ENCODE measurements at regions not wholly inside any gene's neighbourhood (a gene's known extent, or its start where the extent isn't known, plus 50 kb on each side); places are given as distances from the start of the nearest gene placed in this dataset.

DNA sequence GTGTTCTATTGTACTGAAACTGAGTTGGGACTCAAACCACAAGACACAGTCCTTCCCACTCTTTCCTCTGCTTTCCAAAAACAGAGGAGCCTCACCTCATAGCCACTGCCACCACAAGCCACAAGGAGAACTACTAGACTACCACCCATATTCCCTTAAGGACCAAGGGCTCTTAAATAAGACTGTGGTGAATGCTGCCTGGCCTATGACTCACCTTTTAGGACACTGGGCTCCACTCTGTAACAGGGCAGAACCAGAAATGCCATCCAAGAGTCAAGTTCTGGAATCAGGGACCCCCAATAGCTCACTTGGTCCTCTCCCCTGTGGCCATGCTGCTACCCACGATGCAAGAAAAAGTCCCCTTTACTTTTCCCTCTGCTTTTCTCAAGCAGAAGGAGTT is 851.4 kb downstream of the BCL11A start:
- no peak for DNase-seq

DNA sequence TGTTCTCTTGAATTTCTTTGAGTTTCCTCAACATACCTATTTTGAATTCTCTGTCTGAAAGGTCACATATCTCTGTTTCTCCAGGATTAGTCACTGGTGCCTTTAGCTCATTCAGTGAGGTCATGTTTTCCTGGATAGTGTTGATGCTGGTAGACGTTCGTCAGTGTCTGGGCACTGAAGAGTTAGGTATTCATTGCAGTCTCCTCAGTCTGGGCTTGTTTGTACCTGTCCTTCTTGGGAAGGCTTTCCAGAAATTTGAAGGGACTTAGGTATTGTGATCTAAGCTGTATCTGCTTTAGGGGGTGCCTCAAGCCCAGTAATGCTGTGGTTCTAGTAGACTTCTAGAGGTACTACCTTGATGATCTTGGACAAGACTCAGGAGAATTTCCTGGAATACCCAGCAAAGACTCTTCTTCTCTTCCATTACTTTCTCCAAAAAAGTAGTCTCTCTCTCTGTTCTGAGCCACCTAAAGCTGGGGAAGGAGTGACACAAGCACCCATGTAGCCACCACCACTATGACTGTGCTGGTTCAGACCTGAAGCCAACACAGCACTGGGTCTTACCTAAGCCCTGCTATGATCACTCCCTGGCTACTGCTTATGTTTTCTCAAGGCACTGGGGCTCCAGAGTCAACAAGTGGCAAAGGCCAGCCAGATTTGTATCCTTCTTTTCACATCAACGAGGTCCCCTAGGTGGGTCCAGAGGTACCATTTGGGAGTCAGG is 852.0 kb downstream of the BCL11A start:
- no peak for DNase-seq

DNA sequence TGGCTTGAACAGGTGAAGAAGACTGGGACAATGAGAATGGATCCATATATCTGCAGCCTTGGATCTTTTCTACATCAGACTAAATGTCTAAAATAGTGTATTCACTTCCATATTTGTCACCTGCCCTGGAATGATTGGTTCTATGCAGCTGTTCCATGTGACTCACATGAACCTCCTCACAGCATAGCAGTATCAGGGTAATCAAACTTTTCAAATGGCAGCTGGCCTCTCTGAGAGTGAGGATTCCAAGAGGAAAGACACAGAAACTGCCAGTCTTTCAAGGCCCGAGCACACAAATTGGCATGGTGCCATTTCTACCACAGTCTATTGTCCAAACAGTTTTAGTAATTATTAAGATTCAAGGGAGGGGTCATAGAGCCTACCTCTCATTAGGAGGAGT is 859.3 kb downstream of the BCL11A start:
- no peak for DNase-seq

DNA sequence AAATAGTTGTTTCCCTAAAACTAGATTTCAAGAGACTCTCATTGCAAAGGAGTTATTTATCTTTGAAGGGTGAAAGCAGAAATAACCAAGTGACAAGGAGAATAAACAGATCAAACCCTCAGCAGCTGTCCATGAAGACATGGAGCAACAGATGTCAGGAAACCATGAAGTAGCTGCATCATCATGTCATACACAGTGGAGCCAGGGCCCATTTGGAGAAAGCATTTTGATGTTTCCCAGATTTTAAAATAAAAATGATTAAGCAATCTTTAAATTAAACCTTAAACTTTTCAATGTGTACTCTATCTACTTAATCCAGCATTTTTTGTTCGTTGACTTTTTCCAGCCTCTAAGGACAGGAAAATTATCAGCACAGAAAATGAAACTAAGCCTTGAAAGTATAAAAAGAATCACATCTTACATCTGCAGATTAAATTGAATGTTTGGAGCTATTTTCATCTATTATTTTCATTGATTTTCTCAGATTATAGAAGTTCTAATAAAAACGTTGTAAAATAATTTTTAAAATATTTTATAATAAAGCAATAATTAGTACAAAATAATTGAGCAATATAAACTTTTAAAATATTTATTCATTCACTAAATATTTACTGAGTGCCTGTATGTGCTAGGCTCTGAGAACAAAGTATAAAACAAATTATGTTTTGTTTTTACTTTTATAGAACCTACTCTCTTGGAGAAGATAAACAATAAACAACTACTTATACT is 860.1 kb downstream of the BCL11A start:
- DNase-seq, result no peak

DNA sequence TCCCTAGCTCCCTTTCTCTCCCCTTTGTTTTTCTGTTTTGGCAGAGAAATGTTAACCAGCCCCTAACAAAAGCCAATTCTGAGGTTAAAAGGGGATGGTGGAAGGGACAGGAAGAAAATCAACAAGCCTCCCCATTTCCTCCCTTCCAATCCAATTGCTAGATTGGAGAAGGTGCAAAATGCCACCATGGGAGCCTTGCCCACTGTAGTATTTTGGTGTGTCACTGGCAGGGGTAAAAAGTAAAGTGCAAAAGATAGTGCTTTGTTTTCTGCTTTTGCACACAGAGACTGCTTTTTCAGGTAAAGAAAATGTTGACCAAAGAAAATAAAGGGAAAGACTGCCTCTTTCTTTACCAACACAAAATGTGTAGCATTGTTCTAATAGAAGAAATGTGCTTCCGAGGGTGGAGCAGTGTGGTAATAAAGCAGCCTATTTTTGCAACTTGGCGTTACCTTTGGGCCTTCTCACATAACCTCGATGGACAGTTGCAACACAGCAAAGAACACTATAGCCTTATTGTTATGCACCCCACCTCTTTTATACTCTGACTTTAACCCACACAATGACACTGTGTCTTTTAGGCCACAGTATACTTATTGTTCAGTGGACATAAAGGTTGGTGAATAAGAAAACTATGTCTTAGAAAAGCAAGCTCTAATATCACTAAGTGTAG is 861.8 kb downstream of the BCL11A start:
- DNase-seq, result no peak

DNA sequence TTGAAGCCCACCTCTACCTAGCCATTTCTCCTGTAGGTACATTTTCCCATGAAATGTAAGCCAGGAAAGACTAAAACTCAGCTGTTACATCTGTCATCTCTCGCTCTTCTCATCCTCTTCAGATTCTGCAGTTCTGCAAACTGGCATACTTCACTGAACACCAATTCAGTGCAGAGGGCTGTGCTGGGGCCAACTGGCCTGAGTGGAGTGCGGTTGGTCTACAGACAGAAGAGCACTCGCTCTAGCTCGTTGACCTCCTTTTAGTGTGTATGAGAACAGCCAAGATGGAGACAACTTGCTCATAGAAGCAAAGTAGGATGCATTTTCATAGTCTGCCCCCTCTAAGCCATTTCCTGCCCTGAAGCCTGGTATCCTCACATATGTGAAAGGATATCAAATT is 862.6 kb downstream of the BCL11A start:
- no peak for DNase-seq

DNA sequence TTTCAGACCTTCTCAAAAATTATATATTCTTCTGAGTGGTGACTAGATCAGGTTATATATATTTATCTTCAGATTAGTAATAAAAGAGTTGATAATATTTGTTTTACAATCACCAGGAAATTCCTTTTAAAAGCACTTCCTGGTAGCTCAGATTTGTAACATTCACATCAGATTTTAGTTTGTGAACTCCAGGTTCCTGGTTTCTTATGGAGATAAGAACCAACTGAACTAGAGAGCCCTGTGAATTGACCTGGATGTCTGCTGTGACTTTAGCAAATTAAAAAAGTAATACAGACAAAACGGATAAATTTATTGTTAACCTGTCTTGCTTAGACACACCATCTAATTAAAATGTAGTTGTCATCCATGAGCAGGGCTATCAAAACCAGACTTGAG is 868.7 kb downstream of the BCL11A start:
- DNase-seq, result no peak

DNA sequence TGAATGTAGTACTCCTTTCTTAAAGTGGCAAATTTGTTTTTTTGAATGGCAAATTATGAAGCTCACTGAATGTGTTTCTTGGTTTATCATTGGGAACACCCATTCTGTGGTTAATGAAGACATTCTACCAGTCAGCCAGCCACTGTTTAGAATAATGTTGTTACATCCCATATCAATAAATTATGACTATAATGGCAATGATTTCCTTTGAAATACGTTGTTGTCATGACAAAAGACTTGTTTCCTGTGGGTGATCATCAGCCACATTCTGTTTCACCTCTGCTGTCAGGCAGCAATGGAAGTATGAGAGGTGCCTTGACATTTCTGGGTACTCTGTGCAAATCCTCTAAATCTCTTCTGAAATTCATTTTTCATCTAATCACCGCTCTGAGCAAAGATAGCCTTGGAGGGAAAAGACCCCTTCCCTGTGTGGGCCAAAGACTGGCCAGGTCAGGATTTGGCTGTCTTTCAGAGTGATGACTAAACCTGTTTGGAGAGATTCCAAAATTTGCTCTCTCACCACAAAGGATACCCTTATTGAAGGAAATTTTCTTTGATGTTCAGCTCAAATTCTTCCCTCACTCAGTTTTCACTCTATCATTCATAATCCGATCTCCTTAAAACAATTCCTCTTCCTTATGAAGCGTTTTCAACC is 869.2 kb downstream of the BCL11A start:
- no peak for DNase-seq

DNA sequence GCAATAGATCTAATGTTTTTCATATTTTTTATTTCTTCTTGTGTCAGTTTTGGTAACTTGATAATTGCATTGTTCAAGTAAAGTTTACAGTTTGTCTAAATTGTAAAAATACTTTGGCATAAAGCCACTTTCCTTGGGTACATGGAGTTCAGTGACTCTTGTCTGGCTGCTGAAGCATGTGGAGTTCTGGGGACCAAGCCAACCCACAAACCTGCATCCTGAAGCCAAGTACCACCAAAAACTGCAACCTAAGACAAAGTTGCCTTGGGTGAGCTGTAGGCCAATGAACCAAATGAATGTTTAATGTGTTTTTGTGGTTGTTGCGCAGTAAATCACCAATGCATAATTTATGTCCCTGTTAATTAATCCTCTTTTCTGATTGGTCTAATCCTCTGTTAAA is 872.6 kb downstream of the BCL11A start:
- no peak for DNase-seq

DNA sequence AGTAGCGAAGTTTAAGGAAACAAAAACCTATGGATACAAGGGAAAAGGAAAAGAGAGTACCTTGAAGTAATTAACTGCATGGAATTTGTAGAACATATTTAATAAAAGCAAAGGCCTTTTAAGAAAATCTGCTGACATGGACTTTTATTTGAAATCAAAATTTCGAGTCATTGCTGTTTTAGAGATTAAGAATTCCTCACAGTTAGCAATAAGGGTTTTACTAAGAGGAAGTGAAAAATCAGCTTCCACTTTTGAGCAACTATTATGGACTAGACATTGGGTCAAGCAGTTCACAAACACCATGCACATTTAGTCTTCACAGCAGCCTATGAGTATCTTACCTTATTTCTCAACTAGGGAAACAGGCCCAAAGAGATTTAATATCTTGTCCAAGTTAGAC is 876.3 kb downstream of the BCL11A start:
- no peak for DNase-seq

DNA sequence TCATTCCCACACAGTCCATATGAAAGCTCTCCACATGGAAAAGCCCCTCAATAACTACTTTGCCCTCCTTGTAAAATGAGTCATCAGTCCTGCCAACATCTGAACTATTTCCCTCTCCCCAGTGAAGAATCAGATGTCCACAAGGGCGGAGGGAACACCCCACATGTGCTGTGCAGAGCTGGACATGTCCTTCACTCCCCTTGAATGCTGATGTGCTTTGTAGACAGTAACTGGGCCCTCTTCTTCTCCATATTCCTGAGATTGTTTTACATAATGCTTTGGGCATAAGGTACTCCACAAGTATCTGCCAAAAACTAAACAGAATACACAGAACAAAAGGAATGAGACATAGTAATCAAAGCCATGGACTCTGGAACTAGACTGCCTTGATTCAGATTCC is 879.4 kb downstream of the BCL11A start:
- no peak for DNase-seq

DNA sequence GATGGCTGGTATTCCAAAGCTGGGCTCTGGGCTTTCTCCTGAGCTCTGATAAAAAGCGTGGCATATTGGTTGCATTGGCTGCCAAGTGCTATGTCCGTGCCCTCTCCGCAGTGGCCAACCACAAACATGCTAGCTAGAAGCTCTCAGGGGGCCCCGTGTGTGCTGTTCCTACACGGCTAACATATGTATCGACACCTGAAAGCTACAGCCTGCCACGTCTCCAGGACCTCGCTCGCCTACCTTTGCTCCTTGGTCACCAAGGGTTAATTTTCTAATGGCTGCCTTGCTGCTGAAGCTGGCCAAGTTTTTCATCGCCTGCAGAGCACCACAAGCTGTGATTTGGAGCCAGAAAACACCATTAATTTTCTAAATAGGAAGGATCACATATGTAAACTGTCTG is 888.4 kb downstream of the BCL11A start:
- no peak for DNase-seq

DNA sequence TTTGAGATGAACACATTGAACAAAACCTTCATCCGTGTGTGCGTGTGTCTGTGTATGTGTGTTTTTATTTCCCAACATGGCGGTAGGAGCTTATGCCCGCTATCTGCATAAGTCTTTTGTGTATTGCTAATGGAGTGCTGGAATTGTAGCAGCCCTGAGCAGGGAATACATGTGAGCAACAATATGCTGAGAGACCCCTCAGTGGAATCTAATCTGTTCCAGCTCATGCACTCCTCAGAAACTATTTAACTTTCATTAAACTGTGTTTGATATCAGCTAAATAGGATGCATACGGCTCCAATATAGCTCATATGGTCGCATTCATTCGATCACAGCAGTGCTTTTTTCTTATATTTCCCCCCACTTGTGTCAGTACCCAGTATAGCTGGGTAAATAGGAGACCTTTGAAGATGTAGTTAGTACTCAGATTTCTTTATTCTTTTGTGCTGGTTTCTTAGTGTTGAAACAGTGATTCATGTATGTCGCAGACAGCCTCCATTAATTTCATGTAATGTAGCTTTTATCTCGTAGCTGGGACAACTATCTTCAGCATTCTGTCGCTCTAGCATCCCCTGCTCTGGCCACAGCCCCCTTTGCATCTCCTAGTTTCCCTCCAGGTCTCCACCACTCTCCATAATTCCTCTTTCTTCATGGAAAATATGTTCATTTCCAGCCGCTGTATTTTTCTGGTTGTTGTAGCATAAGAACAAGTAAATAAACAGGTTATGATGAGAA is 891.2 kb downstream of the BCL11A start:
- no peak for DNase-seq

DNA sequence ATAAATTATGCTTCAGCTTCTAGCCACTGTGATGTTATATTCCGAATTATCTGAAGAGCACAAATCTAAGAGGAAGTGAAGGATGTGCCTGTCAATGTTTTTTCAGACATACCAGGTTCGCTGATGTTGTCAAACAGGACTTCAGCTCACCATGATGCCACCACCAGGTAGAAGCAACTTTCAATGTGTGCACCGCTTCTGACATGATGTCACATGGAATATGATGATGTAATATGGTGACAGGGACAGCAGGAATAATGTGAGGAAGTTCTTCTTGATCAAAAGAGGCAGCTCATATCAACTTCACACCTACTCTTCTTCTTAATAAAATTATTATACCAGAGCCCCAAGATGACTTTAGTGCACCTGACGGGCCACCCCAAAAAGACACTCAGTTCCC is 893.2 kb downstream of the BCL11A start:
- no peak for DNase-seq

DNA sequence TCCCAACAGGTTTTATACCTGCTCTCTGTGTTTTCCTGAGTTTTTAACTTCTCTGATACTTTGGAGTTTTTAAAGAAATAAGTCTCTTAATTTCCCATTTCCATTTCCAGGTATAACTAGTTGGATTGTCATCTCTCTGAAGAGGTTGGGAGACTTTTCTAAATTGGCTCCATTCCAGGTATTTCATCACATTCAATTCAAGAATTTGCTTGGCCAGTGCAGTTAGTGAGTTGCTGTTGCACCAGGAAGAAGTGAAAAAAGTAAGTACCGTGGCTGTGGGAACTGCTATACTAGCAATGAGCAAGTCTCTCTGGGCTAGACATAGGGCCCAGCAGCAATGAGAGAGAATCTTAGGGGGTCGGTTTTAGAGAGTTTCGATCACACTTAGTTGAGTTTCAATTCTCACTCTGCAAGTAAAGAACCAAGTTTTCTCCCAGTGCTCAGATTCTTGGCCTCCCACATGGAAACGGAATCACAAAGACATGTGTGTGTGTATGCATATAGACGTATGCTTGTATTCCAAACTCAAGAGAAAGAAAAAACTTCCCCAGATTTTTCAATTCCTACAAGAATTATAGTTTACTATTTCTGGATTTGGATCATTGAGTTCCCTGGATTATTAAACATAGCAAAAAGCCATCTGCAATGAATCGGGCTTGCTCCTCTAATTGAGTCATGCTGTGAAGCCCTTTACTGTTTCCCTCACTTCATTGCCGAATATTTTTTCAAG is 894.4 kb downstream of the BCL11A start:
- DNase-seq, result no peak

DNA sequence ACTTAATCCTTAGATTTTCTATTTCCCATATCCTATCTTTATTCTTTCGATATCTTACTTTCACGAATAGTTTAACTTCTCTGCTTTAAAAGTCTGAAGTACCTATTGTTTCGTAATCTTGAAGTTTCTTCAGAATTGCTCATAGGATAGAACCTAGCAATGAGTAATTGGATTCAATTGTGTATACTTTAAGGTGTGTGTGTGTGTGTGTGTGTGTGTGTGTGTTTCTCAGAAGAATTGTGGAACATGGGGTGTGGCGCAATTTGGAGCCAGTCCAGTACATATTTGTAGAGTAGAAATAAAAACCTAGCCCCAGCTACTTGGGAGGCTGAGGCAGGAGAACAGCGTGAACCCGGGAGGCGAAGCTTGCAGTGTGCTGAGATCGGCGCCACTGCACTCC is 897.6 kb downstream of the BCL11A start:
- no peak for DNase-seq

DNA sequence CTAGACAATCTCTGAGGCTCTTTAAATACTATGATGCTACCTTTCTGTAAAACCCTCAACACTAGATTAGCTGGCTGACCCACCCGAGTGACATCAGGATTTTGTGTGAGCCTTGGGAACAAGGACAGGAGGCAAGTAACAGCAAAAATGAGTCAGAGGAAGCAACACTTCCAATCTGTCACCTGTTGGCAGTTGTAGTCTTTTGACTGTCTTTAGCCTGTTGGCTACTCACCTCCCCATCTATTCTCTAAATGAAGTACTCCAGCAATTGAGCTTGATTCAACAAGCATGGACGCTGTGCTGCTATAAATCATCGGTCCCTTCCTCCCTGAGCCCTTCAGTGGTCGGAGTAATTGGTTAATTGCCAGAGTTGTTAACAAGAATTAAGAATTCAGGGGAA is 898.7 kb downstream of the BCL11A start:
- DNase-seq, result no peak

DNA sequence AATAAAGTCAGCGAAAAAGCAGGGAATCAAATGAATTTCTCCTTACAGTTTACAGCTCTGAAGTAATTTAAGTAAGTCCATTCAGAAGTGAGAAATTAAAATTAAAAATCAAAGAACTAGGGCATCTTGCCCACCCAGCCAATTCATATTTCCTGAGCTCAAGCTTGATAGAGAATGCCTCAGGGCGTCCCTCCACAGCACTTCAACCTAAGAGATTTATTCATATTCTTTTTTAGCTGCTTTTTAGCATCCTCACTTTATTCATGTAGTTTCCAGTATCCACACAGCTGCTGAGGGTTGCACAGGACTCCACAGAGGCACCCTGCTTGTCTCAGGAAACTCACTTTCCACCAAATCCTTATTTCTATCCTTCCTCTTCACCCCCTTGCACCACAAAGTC is 900.3 kb downstream of the BCL11A start:
- no peak for DNase-seq

DNA sequence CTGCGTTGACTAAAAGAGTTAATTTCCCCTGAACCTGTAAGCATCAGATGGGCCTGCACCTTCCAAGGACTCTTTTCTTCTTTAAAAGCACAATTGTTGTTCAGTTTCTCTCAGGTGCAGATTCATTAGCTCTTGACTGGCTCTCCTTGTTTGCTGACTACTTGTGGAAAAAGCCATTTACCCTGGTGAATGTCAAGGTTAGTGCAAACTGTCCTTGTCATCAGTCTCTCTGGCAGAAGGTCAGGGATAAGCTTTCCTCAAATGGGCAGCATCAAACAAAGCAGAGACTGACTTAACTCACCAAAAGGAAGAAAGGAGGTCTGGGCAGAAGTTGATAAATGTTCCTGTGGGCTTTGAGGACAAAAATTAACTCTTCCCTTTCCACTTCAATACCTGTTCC is 922.7 kb downstream of the BCL11A start:
- no peak for DNase-seq

DNA sequence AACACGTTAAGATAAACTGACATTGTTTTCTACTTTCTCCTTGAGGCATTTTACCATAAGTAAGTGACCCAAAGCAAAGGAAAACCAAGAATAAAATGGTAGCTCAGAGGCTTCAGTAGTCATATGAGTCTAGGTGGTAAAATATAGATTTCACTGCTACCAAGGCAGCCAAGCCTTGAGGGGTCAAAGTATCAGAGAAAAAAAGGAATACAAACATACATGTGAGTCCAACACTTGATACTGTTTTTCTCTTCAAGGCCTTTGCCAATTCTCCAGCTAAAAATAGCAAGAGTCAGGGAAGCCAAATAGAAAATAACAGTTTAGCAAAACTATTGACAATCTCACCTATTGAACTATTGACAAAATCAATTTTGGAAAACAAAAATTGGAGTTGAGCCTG is 925.9 kb downstream of the BCL11A start:
- no peak for DNase-seq

DNA sequence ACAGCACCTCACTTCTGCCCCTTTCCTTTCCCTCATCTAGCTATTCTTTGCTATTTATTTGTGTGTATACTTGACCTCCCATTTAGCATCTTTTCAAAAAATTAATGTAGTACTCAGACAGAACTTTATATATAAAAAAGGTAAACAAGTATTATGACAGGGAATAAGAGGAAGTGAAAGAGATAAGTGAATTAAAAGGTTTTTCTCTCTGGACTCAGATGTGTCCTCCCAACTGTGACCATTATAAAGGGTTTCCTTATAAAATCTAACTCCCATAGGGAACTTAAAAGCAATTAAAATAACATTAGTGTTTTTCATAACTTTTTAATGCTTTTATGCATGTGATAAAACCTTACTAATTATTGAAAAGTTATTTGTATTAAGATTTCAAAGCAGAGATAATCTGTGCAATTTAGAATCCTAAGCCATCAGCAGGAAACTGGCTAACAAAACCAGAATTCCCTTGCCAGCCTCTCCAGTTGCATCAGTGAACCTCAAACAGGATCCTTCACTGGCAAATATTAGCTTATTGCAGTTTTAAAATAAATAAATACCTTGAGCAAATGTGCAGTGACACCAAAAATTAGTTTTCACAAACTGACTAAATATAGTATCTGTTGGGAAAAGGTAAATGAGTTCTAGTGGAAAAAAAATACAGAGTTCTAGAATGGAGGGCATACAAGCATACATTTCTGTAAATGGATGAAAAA is 930.7 kb downstream of the BCL11A start:
- DNase-seq, result no peak

DNA sequence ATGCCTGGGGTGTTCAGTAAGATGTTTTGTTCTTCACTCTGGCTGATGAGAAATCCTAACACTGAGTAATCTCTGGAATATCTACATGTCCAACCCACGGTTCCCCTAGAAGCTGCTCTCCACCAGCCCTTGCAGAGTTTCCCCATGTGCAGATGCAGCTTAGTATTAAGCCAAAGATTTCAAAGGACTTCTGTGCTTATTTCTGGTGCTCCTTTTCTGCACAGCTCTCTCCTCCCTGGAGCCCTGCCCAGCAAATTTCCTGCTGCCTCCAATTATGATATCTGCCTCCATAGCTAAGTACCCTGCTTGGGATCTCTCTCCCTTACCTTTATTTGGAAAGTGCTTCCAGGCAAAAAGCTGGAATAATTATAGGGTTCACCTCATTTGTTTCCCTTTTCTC is 949.3 kb downstream of the BCL11A start:
- DNase-seq, result no peak

All from CD4-positive, alpha-beta T cell treated with Interleukin-15 for 1 hour (primary cell).